HG02588 (cell line): ENCODE measurements at regions not wholly inside any gene's neighbourhood (a gene's known extent, or its start where the extent isn't known, plus 50 kb on each side); places are given as distances from the start of the nearest gene placed in this dataset.
"Not testable (repeated sequence)": the region's sequence is repeated elsewhere in the genome, so short reads cannot be mapped to it uniquely, and the experiment has no call there.

Source experiments
- ATAC-seq: cut with Tn5 transposase; IDR thresholded peaks from one replicate; pipeline ENCODE4 v1.9.1; 2021; ENCODE audit warnings: mild to moderate bottlenecking, moderate library complexity; ENCODE audit not compliant: unreplicated experiment

GRCh38 chr12:63415357-63415756 is 252.9 kb downstream of the DPY19L2 start:
- no peak for ATAC-seq

GRCh38 chr12:63410197-63410596 is 258.1 kb downstream of the DPY19L2 start:
- ATAC-seq: no peak

- no peak for ATAC-seq
Measured at GRCh38 chr12:63406781-63407180, 255.8 kb upstream of the AVPR1A start.

- no peak for ATAC-seq
Measured at GRCh38 chr12:63404611-63405010, 253.6 kb upstream of the AVPR1A start.

GRCh38 chr12:63403256-63403655 is 252.3 kb upstream of the AVPR1A start:
- ATAC-seq: no peak

GRCh38 chr12:63400718-63401117 is 249.7 kb upstream of the AVPR1A start:
- no peak for ATAC-seq

GRCh38 chr12:63400318-63400717 is 249.3 kb upstream of the AVPR1A start:
- ATAC-seq: no peak

- ATAC-seq: no peak
Measured at GRCh38 chr12:63397807-63398206, 246.8 kb upstream of the AVPR1A start.

- ATAC-seq: no peak
Measured at GRCh38 chr12:63396135-63396534, 245.1 kb upstream of the AVPR1A start.

GRCh38 chr12:63394983-63395382 is 244.0 kb upstream of the AVPR1A start:
- no peak for ATAC-seq

GRCh38 chr12:63394349-63394748 is 243.3 kb upstream of the AVPR1A start:
- ATAC-seq: no peak

- ATAC-seq: no peak
Measured at GRCh38 chr12:63389211-63389610, 238.2 kb upstream of the AVPR1A start.

GRCh38 chr12:63387771-63388170 is 236.8 kb upstream of the AVPR1A start:
- ATAC-seq: no peak

- ATAC-seq: no peak
Measured at GRCh38 chr12:63382930-63383329, 231.9 kb upstream of the AVPR1A start.

- no peak for ATAC-seq
Measured at GRCh38 chr12:63362791-63363190, 211.8 kb upstream of the AVPR1A start.

- no peak for ATAC-seq
Measured at GRCh38 chr12:63362166-63362565, 211.2 kb upstream of the AVPR1A start.

GRCh38 chr12:63354969-63355368 is 204.0 kb upstream of the AVPR1A start:
- ATAC-seq: no peak

- ATAC-seq: no peak
Measured at GRCh38 chr12:63353559-63353958, 202.6 kb upstream of the AVPR1A start.

GRCh38 chr12:63351370-63351769 is 200.4 kb upstream of the AVPR1A start:
- no peak for ATAC-seq

GRCh38 chr12:63348556-63348955 is 197.6 kb upstream of the AVPR1A start:
- no peak for ATAC-seq

GRCh38 chr12:63337158-63337557 is 186.2 kb upstream of the AVPR1A start:
- not testable (repeated sequence) for ATAC-seq

- no peak for ATAC-seq
Measured at GRCh38 chr12:63326260-63326659, 175.3 kb upstream of the AVPR1A start.

GRCh38 chr12:63325757-63326156 is 174.8 kb upstream of the AVPR1A start:
- no peak for ATAC-seq

GRCh38 chr12:63323942-63324341 is 172.9 kb upstream of the AVPR1A start:
- ATAC-seq: no peak
